ENCODE measurements at regions not wholly inside any gene's neighbourhood (a gene's known extent, or its start where the extent isn't known, plus 50 kb on each side); places are given as distances from the start of the nearest gene placed in this dataset.

- TF ChIP-seq POLR2AphosphoS5 (IDR thresholded peaks at IDR 0.05; ENCODE audit: borderline replicate concordance, low read depth, low read length), result no peak
- TF ChIP-seq EZH2 (IDR thresholded peaks at IDR 0.05), result no peak
- TF ChIP-seq FOXP2 (optimal IDR thresholded peaks at IDR 0.05; ENCODE audit: control extremely low read depth, extremely low read length, insufficient read depth), result no peak
These were observed 115.7 kb downstream of the ACKR3 start for GRCh38 chr2:236685361-236685760.
